Gastrocnemius medialis (tissue), 4 donors: ENCODE measurements at regions not wholly inside any gene's neighbourhood (a gene's known extent, or its start where the extent isn't known, plus 50 kb on each side); places are given as distances from the start of the nearest gene placed in this dataset.

Source experiments
- POLR2A ChIP-seq, 2 donors: fragments of 450-650 bp; IDR thresholded peaks; one replicate each; pipeline ENCODE4 v1.6.1; 2017; ENCODE audit warnings: antibody characterized with exemption in 2 of 2, mild to moderate bottlenecking in 2 of 2, moderate library complexity in 2 of 2
- TF ChIP-seq, protein P1 (sequence below), 5 experiments: fragments of 450-650 bp in 3 of 5; fragments of 200-600 bp in 2 of 5; sonication (generic) in 2 of 5; IDR thresholded peaks in 4 of 5; conservative IDR thresholded peaks in 1 of 5; 1 replicate in 4 of 5; 2 replicates in 1 of 5; pipeline ENCODE4 v1.5.1; 2016 to 2019; ENCODE audit warnings: antibody characterized with exemption in 5 of 5, mild to moderate bottlenecking in 3 of 5, moderate library complexity in 3 of 5

DNA sequence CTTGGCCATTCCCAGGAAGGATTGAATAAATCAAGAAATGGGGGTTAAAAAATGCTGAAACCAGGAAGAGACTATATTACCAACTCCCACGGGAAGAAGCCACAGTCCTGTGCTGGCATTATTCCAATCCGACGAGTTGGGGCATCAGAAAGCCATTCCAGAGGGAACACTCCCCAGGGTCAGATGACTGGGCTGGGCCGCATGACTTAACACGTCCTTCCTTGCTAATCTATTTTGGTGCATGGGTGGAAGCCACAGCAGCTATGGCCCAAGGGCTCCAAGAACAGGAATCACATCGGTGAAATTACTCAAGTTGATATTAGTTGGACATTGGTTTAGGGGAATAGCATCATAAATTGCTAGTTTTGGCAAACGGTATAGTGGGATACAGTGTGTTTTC lies 592.9 kb upstream of the NRP1 start:
- TF ChIP-seq, protein P1, sequence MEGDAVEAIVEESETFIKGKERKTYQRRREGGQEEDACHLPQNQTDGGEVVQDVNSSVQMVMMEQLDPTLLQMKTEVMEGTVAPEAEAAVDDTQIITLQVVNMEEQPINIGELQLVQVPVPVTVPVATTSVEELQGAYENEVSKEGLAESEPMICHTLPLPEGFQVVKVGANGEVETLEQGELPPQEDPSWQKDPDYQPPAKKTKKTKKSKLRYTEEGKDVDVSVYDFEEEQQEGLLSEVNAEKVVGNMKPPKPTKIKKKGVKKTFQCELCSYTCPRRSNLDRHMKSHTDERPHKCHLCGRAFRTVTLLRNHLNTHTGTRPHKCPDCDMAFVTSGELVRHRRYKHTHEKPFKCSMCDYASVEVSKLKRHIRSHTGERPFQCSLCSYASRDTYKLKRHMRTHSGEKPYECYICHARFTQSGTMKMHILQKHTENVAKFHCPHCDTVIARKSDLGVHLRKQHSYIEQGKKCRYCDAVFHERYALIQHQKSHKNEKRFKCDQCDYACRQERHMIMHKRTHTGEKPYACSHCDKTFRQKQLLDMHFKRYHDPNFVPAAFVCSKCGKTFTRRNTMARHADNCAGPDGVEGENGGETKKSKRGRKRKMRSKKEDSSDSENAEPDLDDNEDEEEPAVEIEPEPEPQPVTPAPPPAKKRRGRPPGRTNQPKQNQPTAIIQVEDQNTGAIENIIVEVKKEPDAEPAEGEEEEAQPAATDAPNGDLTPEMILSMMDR (IDR thresholded peaks at IDR 0.05 in 4 of 5, conservative IDR thresholded peaks at IDR 0.05 in 1 of 5) = no peak
- TF ChIP-seq POLR2A (IDR thresholded peaks at IDR 0.05) = no peak
